HepG2 (cell line): ENCODE measurements at regions not wholly inside any gene's neighbourhood (a gene's known extent, or its start where the extent isn't known, plus 50 kb on each side); places are given as distances from the start of the nearest gene placed in this dataset.
A peak's percentile ranks its signal among the peaks of the same experiment; 100 is the strongest.

Experiments
- ATAC-seq: fragments of 200-7000 bp; cut with Tn5 transposase; 3 replicates; pipeline ENCODE4 v1.9.1; 2020; ENCODE audit warnings: mild to moderate bottlenecking, moderate library complexity
- BruUV-seq: library from RNA; stranded (reverse); fragments of 400-500 nt; replicated peaks from 2 replicates; lab custom pipeline; 2021; lab: Mats Ljungman, UMichigan
- CTCF ChIA-PET: fragments of 300-600 bp; formaldehyde crosslinking; extraction: SDS; loops from one replicate; lab custom pipeline; 2021; ENCODE audit warnings: low total read pairs, inconsistent platforms, low intra/inter-chr PET ratio; lab: Yijun Ruan, JAX
- POLR2A ChIA-PET: fragments of 350-600 bp; sonication (Branson Sonifier 250); formaldehyde crosslinking; loops from one replicate; lab custom pipeline; 2020; ENCODE audit warnings: antibody characterized with exemption, inconsistent platforms; lab: Yijun Ruan, JAX
- DNase-seq: peaks from one replicate; pipeline ENCODE4 v3.0.0-alpha.2; 2015; ENCODE audit warnings: low spot score
- FAIRE-seq: peaks from 3 replicates; lab custom pipeline; 2011; peaks lifted over from hg19 to GRCh38; lab: Jason Lieb, UNC
- H2AFZ ChIP-seq: one replicate; pipeline ENCODE4 v1.6.1; 2011; ENCODE audit warnings: low read length, inconsistent platforms
- H3K27ac ChIP-seq: fragments of 300-600 bp; 3 replicates; pipeline ENCODE4 v1.8.0; 2011; ENCODE audit warnings: mixed run types, mild to moderate bottlenecking, mixed read lengths, low read length, inconsistent platforms; ENCODE audit not compliant: insufficient read depth; ENCODE audit errors: extremely low read length
- H3K27me3 ChIP-seq, 2 experiments: fragments of 200-600 bp in 1 of 2; 2 replicates in 1 of 2; 3 replicates in 1 of 2; pipeline versions ENCODE4 v1.6.0 to v1.8.0; 2011; ENCODE audit warnings: low read length in 2 of 2, mild to moderate bottlenecking in 2 of 2, moderate library complexity in 2 of 2, inconsistent platforms in 1 of 2; ENCODE audit not compliant: insufficient read depth in 2 of 2, control insufficient read depth in 1 of 2
- H3K36me3 ChIP-seq, 2 experiments: fragments of 200-600 bp in 1 of 2; replicated peaks in 1 of 2; 2 replicates in 1 of 2; 3 replicates in 1 of 2; pipeline versions ENCODE4 v1.5.1 to v1.8.0; 2011; ENCODE audit warnings: low read length in 2 of 2, inconsistent platforms in 1 of 2; ENCODE audit not compliant: insufficient read depth in 2 of 2, control insufficient read depth in 1 of 2
- H3K4me1 ChIP-seq: 2 replicates; pipeline ENCODE4 v1.5.1; 2012; ENCODE audit warnings: low read length, inconsistent platforms; ENCODE audit not compliant: insufficient read depth
- H3K4me2 ChIP-seq: 2 replicates; pipeline ENCODE4 v1.6.0; 2011; ENCODE audit warnings: low read depth, low read length, inconsistent platforms
- H3K4me3 ChIP-seq, 3 experiments: fragments of 200-600 bp in 1 of 3; sonication (generic), shearing (Covaris generic) in 1 of 3; replicated peaks in 1 of 3; 2 replicates each; pipeline ENCODE4 v1.5.1; 2011 to 2016; ENCODE audit warnings: low read length in 3 of 3, inconsistent platforms in 2 of 3, low read depth in 2 of 3, mild to moderate bottlenecking in 2 of 3, control low read depth in 1 of 3, mixed read lengths in 1 of 3; ENCODE audit not compliant: insufficient read depth in 1 of 3
- H3K79me2 ChIP-seq: one replicate; pipeline ENCODE4 v1.6.1; 2011; ENCODE audit warnings: low read length, inconsistent platforms; ENCODE audit not compliant: insufficient read depth
- H3K9ac ChIP-seq: 2 replicates; pipeline ENCODE4 v1.6.0; 2011; ENCODE audit warnings: mild to moderate bottlenecking, low read depth, low read length, inconsistent platforms; ENCODE audit not compliant: insufficient read depth
- H3K9me3 ChIP-seq: 2 replicates; pipeline ENCODE4 v1.5.1; 2012; ENCODE audit warnings: mild to moderate bottlenecking, low read length
- H4K20me1 ChIP-seq: 2 replicates; pipeline ENCODE4 v1.6.0; 2011; ENCODE audit warnings: inconsistent platforms, mild to moderate bottlenecking, low read length, moderate library complexity; ENCODE audit not compliant: insufficient read depth
- BCL6 ChIP-seq: IDR thresholded peaks from 2 replicates; pipeline ENCODE4 v1.6.1; 2016; ENCODE audit warnings: missing genetic modification reagents, missing compliant biosample characterization
- HMGA1 ChIP-seq: sonication (generic); formaldehyde crosslinking; conservative IDR thresholded peaks from 2 replicates; pipeline ENCODE4 v1.4.0; 2020; ENCODE audit warnings: missing genetic modification reagents
- MAFF ChIP-seq: IDR thresholded peaks from 2 replicates; pipeline ENCODE4 v1.6.1; 2011; ENCODE audit warnings: low read depth, low read length, improper control_type of control experiment
- MAFK ChIP-seq, 2 experiments: IDR thresholded peaks in 1 of 2; conservative IDR thresholded peaks in 1 of 2; 2 replicates each; pipeline ENCODE4 v1.6.1; 2011; ENCODE audit warnings: improper control_type of control experiment in 2 of 2, low read length in 2 of 2
- ZNF761 ChIP-seq: sonication (generic); formaldehyde crosslinking; conservative IDR thresholded peaks from 2 replicates; pipeline ENCODE4 v1.4.0; 2020; ENCODE audit warnings: mild to moderate bottlenecking, missing genetic modification reagents
- WGBS: methylation state at CpG from one replicate; pipeline ENCODE4 v1.1.6; 2017; ENCODE audit warnings: low lambda C conversion rate; 5-methylcytosine and 5-hydroxymethylcytosine counted together
- in situ Hi-C: cut with HindIII; loops from 2 replicates; pipeline ENCODE4 v1.10.0; 2017; ENCODE audit warnings: low pct_unique_long_range_greater_than_20kb; ENCODE audit not compliant: extremely low pct_ligation_motif_present
- intact Hi-C: fragments of 100-400 bp; cut with micrococcal nuclease; formaldehyde crosslinking; loops from one replicate; pipeline ENCODE4 v1.10.0; 2022; ENCODE audit not compliant: unreplicated experiment

DNA sequence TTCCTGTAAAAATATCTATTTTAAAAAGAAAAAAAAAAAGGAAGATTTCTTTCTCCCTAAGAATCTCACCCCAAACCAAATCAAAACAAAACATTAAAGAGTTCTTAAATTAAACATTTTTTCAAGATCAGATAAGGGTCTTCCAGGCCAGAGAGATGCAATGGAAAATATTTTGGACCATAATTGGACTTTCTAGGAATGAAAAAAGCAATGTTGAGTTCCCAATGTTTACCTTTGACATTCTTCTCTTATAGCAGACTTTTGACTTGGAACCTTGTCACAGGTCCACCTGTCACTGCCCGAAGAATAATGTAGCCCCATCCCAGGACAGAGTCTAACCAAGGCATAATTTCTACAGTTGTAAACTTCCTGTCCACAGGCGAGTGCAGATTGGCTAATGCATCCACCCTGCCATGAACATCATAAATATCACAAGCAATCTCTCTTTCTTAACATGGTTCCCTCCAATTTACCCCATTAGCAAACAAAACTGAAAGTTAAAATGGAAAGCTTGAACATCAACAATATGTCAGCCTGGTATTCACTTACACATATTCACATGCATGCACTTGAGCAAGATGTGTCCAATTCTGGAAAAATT lies 121.7 kb upstream of the ZNF366 start:
- H3K4me1 ChIP-seq, result peaks cover 15% of the 10 kb centered on the region
- H3K79me2 ChIP-seq, result no peaks in the 10 kb centered on the region
- H3K4me2 ChIP-seq, result no peak overlapping the region
- no peaks in the 10 kb centered on the region for H3K9me3 ChIP-seq
- no peak overlapping the region for H3K9ac ChIP-seq
- ChIA-PET POLR2A (no interaction called here), CTCF (no interaction called here)
- FAIRE-seq (no peak), ATAC-seq (no peak), DNase-seq (no peak)
- intact Hi-C loops, result no loop called here
- TF ChIP-seq BCL6 (peak; percentile 63), HMGA1 (CRISPR knock-in tag) (no peak)
- in situ Hi-C loops, result no loop called here
- no peak overlapping the region for H3K4me3 ChIP-seq
- H3K36me3 ChIP-seq, result no peaks in the 10 kb centered on the region
- BruUV-seq, result no TSS peak
- H3K27ac ChIP-seq, result no peak overlapping the region
- H2AFZ ChIP-seq, result no peak overlapping the region
- WGBS, result 5% methylated on average over 2 of the region's 2 CpGs
- H4K20me1 ChIP-seq, result no peaks in the 10 kb centered on the region
- peaks cover 0 to 3% of the 10 kb centered on the region in 2 experiments; a peak in 1 of 5 replicates for H3K27me3 ChIP-seq

DNA sequence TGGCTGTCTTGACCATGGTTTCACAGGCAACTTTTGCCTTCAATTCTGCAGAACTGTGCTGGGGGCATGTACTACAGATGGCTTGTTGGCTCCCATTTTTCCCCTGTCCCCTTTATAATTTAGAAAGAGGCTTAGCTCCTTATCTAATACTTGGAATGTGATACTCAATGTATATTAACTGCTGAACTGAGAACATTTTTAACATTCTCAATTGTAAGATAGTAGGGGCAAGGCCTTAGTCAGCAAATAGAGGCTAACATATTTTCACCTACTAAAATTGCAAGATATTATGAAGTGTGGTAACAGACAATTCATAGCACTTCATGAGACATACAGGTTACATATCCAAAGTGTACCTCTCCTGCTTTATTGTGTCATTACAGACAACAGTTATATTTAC lies 118.1 kb upstream of the ZNF366 start:
- POLR2A ChIA-PET, result no interaction called here
- Histone ChIP-seq H2AFZ (no peak overlapping the region), H4K20me1 (no peaks in the 10 kb centered on the region), H3K4me3 (no peak overlapping the region), H3K4me2 (no peak overlapping the region), H3K4me1 (no peaks in the 10 kb centered on the region), H3K27ac (no peak overlapping the region), H3K27me3 (peaks cover 0 to 3% of the 10 kb centered on the region in 2 experiments; a peak in 1 of 5 replicates), H3K9me3 (no peaks in the 10 kb centered on the region), H3K9ac (no peak overlapping the region), H3K36me3 (no peaks in the 10 kb centered on the region), H3K79me2 (no peaks in the 10 kb centered on the region)
- CTCF ChIA-PET, result no interaction called here
- TF ChIP-seq ZNF761 (CRISPR knock-in tag), result no peak
- TF ChIP-seq MAFF, result peak; percentile 43; the same call in 1 of the 2 replicates
- TF ChIP-seq MAFK (conservative IDR thresholded peaks at IDR 0.05 in 1 of 2, IDR thresholded peaks at IDR 0.05 in 1 of 2; ENCODE audit: low read length in 2 of 2), result peak in 1 of 2 experiments; percentile 59; a peak in 3 of 4 replicates
- ATAC-seq, result no peak
- no peak for FAIRE-seq
- BruUV-seq, result no TSS peak
- in situ Hi-C loops, result no loop called here
- DNase-seq, result no peak
- intact Hi-C loops, result no loop called here
